H9 (cell line): ENCODE measurements at regions not wholly inside any gene's neighbourhood (a gene's known extent, or its start where the extent isn't known, plus 50 kb on each side); places are given as distances from the start of the nearest gene placed in this dataset.

Source experiments
- DNase-seq: peaks from one replicate; pipeline ENCODE4 v3.0.0-alpha.2; 2017
- H2AFZ ChIP-seq: one replicate; pipeline ENCODE4 v1.6.1; 2013; ENCODE audit warnings: mild to moderate bottlenecking, low read length, control low read depth, moderate library complexity
- H2AK5ac ChIP-seq: 2 replicates; pipeline ENCODE4 v1.6.1; 2013; ENCODE audit warnings: low read length, control low read depth, mixed read lengths; ENCODE audit not compliant: insufficient read length
- H2BK120ac ChIP-seq: one replicate; pipeline ENCODE4 v1.6.1; 2013; ENCODE audit warnings: low read depth, mild to moderate bottlenecking, low read length, control low read depth, inconsistent platforms; ENCODE audit not compliant: poor library complexity, severe bottlenecking
- H2BK12ac ChIP-seq: 2 replicates; pipeline ENCODE4 v1.6.1; 2013; ENCODE audit warnings: low read length, control low read depth, mixed read lengths, low read depth; ENCODE audit not compliant: insufficient read length
- H2BK15ac ChIP-seq: 2 replicates; pipeline ENCODE4 v1.6.1; 2013; ENCODE audit warnings: low read depth, low read length, control low read depth
- H2BK20ac ChIP-seq: one replicate; pipeline ENCODE4 v1.6.1; 2013; ENCODE audit warnings: low read depth, mild to moderate bottlenecking, low read length, control low read depth, inconsistent platforms; ENCODE audit not compliant: poor library complexity, severe bottlenecking
- H2BK5ac ChIP-seq: 2 replicates; pipeline ENCODE4 v1.6.1; 2013; ENCODE audit warnings: low read length, control low read depth, mixed read lengths; ENCODE audit not compliant: insufficient read length
- H3K14ac ChIP-seq: 2 replicates; pipeline ENCODE4 v1.6.1; 2013; ENCODE audit warnings: low read length, control low read depth; ENCODE audit not compliant: insufficient read depth
- H3K18ac ChIP-seq: 2 replicates; pipeline ENCODE4 v1.6.1; 2013; ENCODE audit warnings: low read depth, mild to moderate bottlenecking, mixed read lengths, low read length, control low read depth; ENCODE audit not compliant: insufficient read length
- H3K23ac ChIP-seq: 2 replicates; pipeline ENCODE4 v1.6.1; 2013; ENCODE audit warnings: low read length, control low read depth, mixed read lengths, low read depth; ENCODE audit not compliant: insufficient read length
- H3K23me2 ChIP-seq: 2 replicates; pipeline ENCODE4 v1.6.1; 2013; ENCODE audit warnings: low read depth, mild to moderate bottlenecking, mixed read lengths, low read length, control low read depth; ENCODE audit not compliant: insufficient read length, poor library complexity, severe bottlenecking
- H3K27ac ChIP-seq: 2 replicates; pipeline ENCODE4 v1.5.1; 2013; ENCODE audit warnings: low read length, control low read depth, mixed read lengths, low read depth; ENCODE audit not compliant: insufficient read length
- H3K27me3 ChIP-seq: 2 replicates; pipeline ENCODE4 v1.6.1; 2013; ENCODE audit warnings: low read length, control low read depth, inconsistent platforms; ENCODE audit not compliant: insufficient read depth
- H3K4ac ChIP-seq: 2 replicates; pipeline ENCODE4 v1.6.1; 2013; ENCODE audit warnings: low read depth, mild to moderate bottlenecking, control low read depth, inconsistent platforms, low read length, moderate library complexity
- H3K4me1 ChIP-seq: 2 replicates; pipeline ENCODE4 v1.6.1; 2013; ENCODE audit warnings: low read length, control low read depth, inconsistent platforms; ENCODE audit not compliant: insufficient read depth
- H3K4me2 ChIP-seq: 2 replicates; pipeline ENCODE4 v1.6.1; 2013; ENCODE audit warnings: low read length, control low read depth, mixed read lengths; ENCODE audit not compliant: insufficient read length, insufficient read depth
- H3K56ac ChIP-seq: 2 replicates; pipeline ENCODE4 v1.6.1; 2013; ENCODE audit warnings: low read depth, mild to moderate bottlenecking, mixed read lengths, low read length, control low read depth; ENCODE audit not compliant: insufficient read length
- H3K79me1 ChIP-seq: 2 replicates; pipeline ENCODE4 v1.6.1; 2013; ENCODE audit warnings: low read depth, mild to moderate bottlenecking, moderate library complexity, low read length, control low read depth, inconsistent platforms; ENCODE audit not compliant: insufficient read depth, poor library complexity, severe bottlenecking
- H3K79me2 ChIP-seq: 2 replicates; pipeline ENCODE4 v1.6.1; 2013; ENCODE audit warnings: low read length, control low read depth, inconsistent platforms; ENCODE audit not compliant: insufficient read depth
- H3K9ac ChIP-seq: 2 replicates; pipeline ENCODE4 v1.6.1; 2013; ENCODE audit warnings: low read length, control low read depth, mixed read lengths; ENCODE audit not compliant: insufficient read length; ENCODE audit errors: extremely low read depth
- H3K9me3 ChIP-seq: one replicate; pipeline ENCODE4 v1.6.1; 2013; ENCODE audit warnings: low read depth, low read length, inconsistent platforms; ENCODE audit not compliant: control insufficient read depth
- H3T11ph ChIP-seq: one replicate; pipeline ENCODE4 v1.6.1; 2013; ENCODE audit warnings: mild to moderate bottlenecking, low read length, control low read depth, inconsistent platforms
- H4K20me1 ChIP-seq: one replicate; pipeline ENCODE4 v1.6.1; 2013; ENCODE audit not compliant: control insufficient read depth, insufficient read length, insufficient read depth
- H4K5ac ChIP-seq: 2 replicates; pipeline ENCODE4 v1.6.1; 2013; ENCODE audit warnings: low read depth, mild to moderate bottlenecking, mixed read lengths, low read length, control low read depth; ENCODE audit not compliant: insufficient read length
- H4K8ac ChIP-seq: replicated peaks from 2 replicates; pipeline ENCODE4 v1.6.1; 2013; ENCODE audit warnings: low read length, control low read depth, mixed read lengths, low read depth; ENCODE audit not compliant: insufficient read length
- H4K91ac ChIP-seq: 2 replicates; pipeline ENCODE4 v1.6.1; 2013; ENCODE audit warnings: low read depth, mild to moderate bottlenecking, moderate library complexity, mixed read lengths, low read length, control low read depth; ENCODE audit not compliant: insufficient read length
- H3K27ac Mint-ChIP-seq, 3 experiments: 2 replicates in 2 of 3; 3 replicates in 1 of 3; pipeline ENCODE4 v1.8.0; 2020 to 2021; ENCODE audit warnings: mixed read lengths in 3 of 3, mild to moderate bottlenecking in 1 of 3, moderate library complexity in 1 of 3
- H3K27me3 Mint-ChIP-seq: 2 replicates; pipeline ENCODE4 v1.8.0; 2021; ENCODE audit warnings: low read depth, mild to moderate bottlenecking, moderate library complexity, mixed read lengths
- H3K36me3 Mint-ChIP-seq, 3 experiments: 2 replicates in 2 of 3; 3 replicates in 1 of 3; pipeline ENCODE4 v1.8.0; 2020 to 2021; ENCODE audit warnings: low read depth in 3 of 3, mixed read lengths in 3 of 3; ENCODE audit not compliant: insufficient read depth in 1 of 3
- H3K4me1 Mint-ChIP-seq, 2 experiments: 2 replicates each; pipeline ENCODE4 v1.8.0; 2020; ENCODE audit warnings: mixed read lengths in 2 of 2
- H3K4me3 Mint-ChIP-seq, 2 experiments: 2 replicates in 1 of 2; 3 replicates in 1 of 2; pipeline ENCODE4 v1.8.0; 2020 to 2021; ENCODE audit warnings: mild to moderate bottlenecking in 2 of 2, mixed read lengths in 2 of 2, moderate library complexity in 1 of 2
- H3K9me3 Mint-ChIP-seq, 2 experiments: 2 replicates in 1 of 2; 3 replicates in 1 of 2; pipeline ENCODE4 v1.8.0; 2020; ENCODE audit warnings: mild to moderate bottlenecking in 2 of 2, mixed read lengths in 2 of 2, moderate library complexity in 1 of 2
- WGBS: extraction: QIAGEN DNeasy Blood & Tissue Kit; methylation state at CpG from one replicate; pipeline ENCODE4 v1.1.7; 2013; ENCODE audit warnings: missing lambda C conversion rate, low lambda C conversion rate, mixed read lengths; ENCODE audit not compliant: insufficient read length; ENCODE audit errors: extremely low coverage; 5-methylcytosine and 5-hydroxymethylcytosine counted together
- TF ChIP-seq, protein P1 (sequence below): fragments of 200-600 bp; sonication (generic); conservative IDR thresholded peaks from 3 replicates; pipeline ENCODE4 v1.8.0; 2021; ENCODE audit warnings: antibody characterized with exemption, mild to moderate bottlenecking

DNA sequence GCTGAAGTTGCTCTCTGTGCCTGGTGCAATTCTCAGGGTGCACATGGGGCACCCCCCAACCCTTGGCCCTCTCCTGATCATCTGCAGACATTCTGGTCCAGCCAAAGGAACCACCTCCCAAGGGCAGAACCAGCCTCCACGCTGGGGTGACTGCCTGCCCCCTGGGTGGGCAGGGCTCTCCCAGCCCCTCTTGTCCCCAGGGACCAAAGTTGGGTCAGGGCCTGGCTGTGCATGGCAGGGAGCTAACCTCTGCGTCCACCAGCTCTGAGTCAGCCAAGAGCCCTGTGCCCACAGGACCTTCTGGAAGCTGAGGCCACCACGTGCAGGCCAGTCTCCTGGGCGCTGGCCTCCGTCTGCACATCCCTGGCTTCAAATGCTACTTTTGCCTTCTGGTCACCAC lies 101.9 kb downstream of the SIK1 start:
- Histone ChIP-seq H3K14ac (no peak overlapping the region), H3K9me3 (no peaks in the 10 kb centered on the region), H2BK120ac (no peak overlapping the region), H3K79me1 (no peaks in the 10 kb centered on the region), H4K20me1 (no peaks in the 10 kb centered on the region), H4K8ac (no peak overlapping the region), H3K23me2 (no peaks in the 10 kb centered on the region), H3K4me2 (no peak overlapping the region), H2AFZ (no peak overlapping the region), H3K79me2 (no peaks in the 10 kb centered on the region), H4K5ac (no peak overlapping the region), H3T11ph (no peak overlapping the region), H3K27me3 (no peaks in the 10 kb centered on the region), H2BK15ac (no peak overlapping the region), H3K56ac (no peak overlapping the region), H2BK20ac (no peak overlapping the region), H3K4me1 (no peaks in the 10 kb centered on the region), H2BK5ac (no peak overlapping the region), H3K18ac (no peak overlapping the region), H3K4ac (no peak overlapping the region), H2AK5ac (no peak overlapping the region), H3K23ac (no peak overlapping the region), H3K27ac (no peak overlapping the region), H4K91ac (no peak overlapping the region), H3K9ac (no peak overlapping the region), H2BK12ac (no peak overlapping the region)
- Mint-ChIP-seq H3K27me3 (no peaks in the 10 kb centered on the region; the same call in 1 of the 2 replicates), H3K4me1 (peaks cover 7 to 15% of the 10 kb centered on the region in 2 experiments; a peak in 3 of 4 replicates), H3K4me3 (no peak overlapping the region), H3K36me3 (no peaks in the 10 kb centered on the region), H3K27ac (no peak overlapping the region; a peak in 1 of 7 replicates), H3K9me3 (peaks cover 0 to 3% of the 10 kb centered on the region in 2 experiments; a peak in 3 of 5 replicates)
- no CpG with 5 or more reads among the region's 5 CpGs for WGBS
- TF ChIP-seq, protein P1, sequence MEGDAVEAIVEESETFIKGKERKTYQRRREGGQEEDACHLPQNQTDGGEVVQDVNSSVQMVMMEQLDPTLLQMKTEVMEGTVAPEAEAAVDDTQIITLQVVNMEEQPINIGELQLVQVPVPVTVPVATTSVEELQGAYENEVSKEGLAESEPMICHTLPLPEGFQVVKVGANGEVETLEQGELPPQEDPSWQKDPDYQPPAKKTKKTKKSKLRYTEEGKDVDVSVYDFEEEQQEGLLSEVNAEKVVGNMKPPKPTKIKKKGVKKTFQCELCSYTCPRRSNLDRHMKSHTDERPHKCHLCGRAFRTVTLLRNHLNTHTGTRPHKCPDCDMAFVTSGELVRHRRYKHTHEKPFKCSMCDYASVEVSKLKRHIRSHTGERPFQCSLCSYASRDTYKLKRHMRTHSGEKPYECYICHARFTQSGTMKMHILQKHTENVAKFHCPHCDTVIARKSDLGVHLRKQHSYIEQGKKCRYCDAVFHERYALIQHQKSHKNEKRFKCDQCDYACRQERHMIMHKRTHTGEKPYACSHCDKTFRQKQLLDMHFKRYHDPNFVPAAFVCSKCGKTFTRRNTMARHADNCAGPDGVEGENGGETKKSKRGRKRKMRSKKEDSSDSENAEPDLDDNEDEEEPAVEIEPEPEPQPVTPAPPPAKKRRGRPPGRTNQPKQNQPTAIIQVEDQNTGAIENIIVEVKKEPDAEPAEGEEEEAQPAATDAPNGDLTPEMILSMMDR, result no peak
- no peak for DNase-seq
